HG03442 (cell line): ENCODE measurements at regions not wholly inside any gene's neighbourhood (a gene's known extent, or its start where the extent isn't known, plus 50 kb on each side); places are given as distances from the start of the nearest gene placed in this dataset.
A peak's percentile ranks its signal among the peaks of the same experiment; 100 is the strongest.
"Not testable (repeated sequence)": the region's sequence is repeated elsewhere in the genome, so short reads cannot be mapped to it uniquely, and the experiment has no call there.

Source experiments
- ATAC-seq: cut with Tn5 transposase; IDR thresholded peaks from one replicate; pipeline ENCODE4 v1.9.1; 2021; ENCODE audit warnings: mild to moderate bottlenecking, moderate library complexity; ENCODE audit not compliant: unreplicated experiment

DNA sequence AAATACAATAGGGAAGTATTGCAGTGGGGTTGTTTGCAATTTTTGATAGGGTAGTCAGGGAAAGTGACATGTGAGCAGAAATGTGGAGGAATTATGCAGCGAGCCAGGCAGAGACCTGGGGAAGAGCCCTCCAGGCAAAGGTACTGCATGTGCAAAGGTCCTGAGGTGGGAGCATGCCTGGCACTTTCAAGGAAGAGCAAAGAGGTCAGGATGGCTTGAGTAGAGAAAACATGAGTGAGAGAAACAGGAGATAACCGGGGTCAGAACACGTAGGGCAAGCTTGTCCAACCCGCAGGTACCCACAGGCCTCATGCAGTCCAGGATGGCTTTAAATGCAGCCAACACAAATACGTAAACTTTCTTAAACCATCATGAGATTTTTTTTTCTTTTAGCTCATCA, 71.0 kb downstream of the COQ2 start:
- no peak for ATAC-seq

DNA sequence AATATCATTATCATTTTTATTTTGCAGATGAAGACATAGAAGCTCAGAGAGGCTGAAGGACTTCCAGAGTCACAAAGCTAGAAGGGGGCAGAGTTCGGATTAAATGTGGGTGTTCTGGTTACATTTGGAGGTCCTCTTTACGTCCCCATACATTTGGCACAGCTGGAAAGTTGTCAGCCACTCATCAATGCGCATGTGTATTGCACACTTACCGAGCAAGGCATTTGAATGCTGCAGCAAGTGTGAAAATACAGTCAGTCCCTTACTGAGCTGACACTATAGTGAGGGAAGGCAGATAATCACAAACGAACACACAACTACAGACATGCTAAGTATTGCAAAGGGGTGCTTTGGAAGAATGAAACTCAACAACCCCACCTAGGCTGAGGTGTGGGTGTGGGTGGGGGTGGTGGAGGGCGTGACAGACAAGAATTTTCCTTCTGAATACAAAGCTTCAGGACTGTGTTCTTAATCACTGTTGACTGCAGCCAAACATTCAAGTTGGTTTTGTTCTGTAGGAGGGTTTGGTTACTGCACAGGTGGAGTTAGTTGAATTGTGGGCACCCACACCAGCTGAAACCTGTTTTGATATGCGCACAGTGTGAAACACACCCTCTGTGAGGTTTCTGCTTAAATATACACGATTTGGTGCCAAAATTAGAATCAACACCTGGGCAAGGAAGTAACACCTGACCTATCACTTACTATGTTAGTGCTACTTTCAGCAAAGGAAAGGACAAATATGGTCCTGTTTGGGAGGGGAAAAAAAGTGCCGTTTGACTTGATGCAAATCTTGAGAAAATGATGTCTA, 72.4 kb downstream of the COQ2 start:
- peak; percentile 88 for ATAC-seq

DNA sequence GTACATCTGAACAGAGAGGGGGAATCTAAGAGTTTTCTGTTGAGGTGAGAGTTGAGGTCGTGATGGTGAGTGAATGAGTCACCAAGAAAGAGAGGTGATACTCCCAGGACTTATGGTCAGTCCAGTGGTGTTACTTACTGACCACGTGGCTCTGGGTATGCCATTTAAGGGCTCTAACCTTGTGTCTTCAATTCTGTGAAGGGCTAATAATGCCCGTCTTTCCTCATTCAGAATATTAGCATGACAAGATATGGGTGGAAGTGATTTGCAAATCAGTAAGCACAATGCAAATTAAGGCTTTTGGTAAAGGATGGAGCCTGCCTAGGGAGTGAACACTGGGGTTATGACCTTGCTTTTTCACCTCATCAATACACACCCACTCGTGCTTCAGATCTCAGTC, 75.2 kb downstream of the COQ2 start:
- no peak for ATAC-seq

DNA sequence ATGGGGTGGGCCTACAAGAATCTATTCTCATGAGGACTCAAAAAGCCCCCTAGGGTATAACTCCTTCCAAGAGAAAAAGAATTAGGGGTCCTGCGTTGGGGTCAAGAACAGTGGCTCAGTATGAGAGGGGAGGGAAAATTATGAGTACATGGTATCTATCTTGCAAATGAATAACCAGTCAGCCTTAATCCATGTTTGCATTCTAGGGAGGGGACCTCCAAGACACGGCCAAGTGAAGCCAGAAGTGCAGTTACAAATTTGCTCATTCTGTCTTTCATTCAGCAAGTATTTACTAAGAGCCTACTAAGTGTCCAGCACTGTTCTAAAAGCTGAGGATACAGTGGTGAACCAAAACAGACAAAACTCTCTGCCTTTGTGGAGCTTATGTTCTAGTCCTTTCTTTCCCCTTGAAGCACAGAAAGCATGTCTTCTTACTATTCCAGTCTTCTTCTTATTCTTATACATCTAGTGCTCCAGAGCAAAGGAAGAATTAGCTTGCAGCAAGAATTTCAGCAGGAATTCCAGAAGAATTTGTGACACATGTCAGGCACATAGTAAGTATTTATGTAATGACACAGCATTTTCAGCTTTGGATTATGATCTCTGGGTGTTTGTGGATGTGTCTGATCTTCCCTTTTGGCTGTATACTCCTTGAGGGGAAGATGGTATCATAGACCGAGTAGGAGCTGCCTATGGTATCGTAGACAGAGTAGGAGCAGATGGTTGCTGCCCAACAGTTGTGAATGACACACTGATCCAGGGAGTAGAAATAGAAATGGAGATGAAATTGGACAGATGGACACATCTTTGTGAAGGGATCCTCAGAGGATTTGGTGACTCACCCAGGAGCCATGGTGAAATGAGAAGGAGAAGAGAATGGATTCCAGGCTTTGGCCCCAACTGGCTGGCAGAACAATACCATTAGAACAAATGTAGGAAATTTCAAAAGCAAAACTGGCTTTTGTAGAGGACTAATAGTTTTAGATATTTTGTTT, 75.9 kb downstream of the COQ2 start:
- ATAC-seq = no peak

DNA sequence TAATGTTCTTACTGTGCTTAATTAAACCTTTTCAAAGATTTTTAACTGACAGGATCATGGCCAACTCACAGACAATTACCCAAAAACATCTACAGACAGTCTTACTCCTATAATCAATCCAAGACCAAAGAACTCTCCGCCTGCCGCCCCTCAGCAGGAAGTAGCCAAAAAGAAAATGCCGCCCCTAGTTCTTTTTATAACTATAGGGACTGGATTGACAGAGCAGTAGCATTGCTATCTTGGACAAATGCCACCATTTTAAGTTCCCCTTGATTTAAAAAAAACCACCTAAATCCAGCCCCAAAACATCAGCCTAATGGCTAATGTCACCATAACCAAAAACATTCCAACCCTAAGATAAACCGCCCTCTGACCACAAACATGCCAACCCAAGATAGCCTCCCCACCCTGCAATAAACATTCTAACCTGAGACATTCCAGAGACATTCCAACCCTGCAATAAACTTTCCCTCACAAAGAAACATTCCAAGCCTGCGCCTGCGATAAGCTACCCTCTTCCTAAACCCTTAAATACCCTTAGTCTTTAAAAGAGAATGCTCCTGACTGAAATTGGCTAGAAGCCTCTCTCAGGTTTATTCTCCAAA, 77.0 kb downstream of the COQ2 start:
- ATAC-seq = no peak

DNA sequence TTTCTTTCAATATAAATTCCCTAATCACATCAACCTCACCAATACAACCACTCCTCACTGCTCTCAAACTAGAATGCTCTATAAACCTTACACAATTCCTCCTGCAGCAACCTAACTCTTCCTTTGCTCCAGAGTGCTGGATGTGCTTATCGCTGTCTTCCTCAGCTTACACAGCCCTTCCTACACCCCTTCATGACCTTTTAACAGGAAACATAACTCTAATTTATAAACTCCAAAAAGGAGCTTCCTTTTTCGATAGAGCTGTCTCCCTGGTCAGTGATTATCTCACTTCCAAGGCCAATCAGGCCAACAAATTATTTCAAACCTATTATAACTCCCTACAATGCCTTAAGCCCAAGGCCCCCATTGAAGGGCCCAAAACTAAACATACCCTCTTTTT, 78.8 kb downstream of the COQ2 start:
- no peak for ATAC-seq

DNA sequence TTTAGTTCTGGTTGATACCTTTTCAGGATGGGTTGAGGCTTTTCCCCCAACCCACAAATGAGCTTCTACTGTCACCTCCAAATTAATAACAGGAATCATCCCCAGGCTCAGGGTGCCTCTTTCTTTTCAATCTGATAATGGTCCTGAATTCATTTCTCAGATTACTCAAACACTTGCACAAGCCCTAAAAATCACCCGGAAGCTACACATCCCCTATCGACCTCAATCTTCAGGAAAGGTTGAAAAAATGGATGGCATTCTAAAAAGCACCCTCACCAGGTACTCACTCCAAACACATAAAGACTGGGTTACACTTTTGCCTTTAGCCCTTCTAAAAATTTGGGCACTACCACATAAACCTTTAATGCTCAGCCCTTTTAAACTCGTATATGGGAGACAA, 79.9 kb downstream of the COQ2 start:
- no peak for ATAC-seq

DNA sequence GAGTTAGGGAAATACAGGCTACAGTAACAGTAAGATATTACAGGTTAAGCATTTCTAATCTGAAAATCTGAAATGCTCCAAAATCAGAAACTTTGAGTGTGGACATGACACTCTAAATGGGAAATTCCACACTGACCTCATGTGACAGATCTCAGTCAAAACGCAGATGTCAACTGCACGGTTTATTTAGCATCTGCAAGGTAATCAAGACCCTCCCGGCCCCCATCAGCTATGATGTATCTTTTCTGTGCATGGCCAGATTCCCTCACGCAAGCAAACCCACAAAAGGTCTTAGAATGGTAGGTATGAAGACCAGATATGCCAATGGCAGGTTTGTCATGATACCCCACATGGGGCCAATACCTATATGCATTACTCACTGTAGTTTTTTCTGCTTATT, 82.8 kb downstream of the COQ2 start:
- ATAC-seq = no peak

DNA sequence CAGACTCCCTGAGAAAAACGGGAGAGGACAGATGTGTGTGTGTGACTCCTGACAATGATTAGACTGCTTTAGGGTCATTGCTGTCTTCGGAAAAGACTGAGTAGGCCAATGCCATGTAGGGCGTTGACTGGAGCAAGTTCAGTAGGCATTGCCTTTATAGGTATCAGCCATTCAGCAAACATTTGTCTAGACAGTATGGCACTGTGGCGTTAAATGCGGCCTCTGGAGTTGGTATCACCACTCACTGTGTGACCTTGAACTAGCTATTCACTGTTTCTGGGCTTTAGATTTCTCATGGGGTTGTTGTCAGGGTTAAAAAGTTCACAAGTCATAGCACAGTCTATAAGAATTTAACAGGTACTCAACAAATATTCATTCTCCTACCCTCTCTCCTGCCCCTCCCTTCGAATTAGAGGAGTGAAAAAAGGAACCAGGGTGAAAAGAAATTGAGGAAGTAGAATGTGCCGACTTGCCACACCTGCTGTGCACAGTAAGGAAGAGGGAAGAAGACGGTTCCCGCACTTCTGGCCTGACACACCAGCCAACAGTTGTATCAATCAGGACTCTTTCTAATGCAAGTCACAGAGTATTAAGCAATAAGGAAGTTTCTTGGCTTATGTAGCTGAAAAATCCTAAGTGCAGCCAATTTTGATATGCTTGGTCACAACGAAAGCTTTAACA, 83.2 kb upstream of the PLAC8 start:
- no peak for ATAC-seq

DNA sequence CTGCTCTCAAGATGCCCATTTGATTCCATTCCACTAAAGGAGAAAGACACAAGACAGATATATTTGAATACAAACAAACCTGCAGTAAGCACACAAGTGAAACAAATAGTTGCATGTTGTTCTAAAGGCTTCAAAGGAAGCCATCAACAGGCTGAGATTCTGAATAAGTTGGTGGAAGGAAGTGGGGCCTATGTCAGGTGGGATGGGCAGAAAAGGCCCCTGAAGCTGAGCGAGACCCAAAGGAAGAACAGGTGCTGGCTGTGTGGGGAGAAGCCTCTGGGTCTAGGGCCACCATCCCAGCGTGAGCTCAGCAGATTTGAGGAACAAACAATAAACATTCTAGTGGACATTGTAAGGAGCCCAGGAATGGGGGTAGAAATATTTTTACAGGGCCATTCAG, 82.4 kb upstream of the PLAC8 start:
- no peak for ATAC-seq

DNA sequence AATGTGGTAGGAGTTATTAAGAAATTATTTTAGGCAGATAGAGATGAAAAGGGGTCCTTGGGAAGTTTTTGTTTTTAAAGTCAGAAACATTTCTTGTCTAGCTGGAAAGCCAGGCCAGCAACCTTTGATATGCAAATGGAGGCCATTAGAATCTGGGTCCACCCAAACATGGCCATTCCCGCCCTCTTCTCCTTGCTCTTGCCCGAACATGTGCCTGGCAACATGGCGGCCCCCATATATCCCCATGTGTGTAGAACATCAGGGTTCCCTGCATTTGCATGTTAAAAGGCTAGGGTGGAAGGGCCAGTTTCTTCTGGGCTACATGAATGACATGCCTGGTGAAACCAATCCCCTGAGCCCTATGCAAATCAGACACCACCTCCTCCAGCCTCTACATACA, 80.7 kb upstream of the PLAC8 start:
- no peak for ATAC-seq

DNA sequence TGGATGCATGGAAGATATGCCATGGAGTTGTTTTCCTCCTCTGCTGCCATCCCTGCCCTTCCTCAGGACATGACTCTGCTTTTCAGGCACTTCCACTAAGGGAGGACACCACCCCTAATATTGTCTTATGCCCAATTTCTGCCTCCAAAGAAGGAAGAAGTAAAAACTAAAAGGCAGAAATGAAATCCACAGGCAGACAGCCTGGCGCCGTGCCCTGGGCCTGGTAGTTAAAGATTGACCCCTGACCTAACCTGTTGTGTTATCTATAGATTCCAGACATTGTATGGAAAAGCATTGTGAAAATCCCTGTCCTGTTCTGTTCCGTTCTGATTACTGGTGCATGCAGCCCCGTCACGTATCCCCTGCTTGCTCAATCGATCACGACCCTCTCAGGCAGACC, 80.1 kb upstream of the PLAC8 start:
- ATAC-seq = not testable (repeated sequence)

DNA sequence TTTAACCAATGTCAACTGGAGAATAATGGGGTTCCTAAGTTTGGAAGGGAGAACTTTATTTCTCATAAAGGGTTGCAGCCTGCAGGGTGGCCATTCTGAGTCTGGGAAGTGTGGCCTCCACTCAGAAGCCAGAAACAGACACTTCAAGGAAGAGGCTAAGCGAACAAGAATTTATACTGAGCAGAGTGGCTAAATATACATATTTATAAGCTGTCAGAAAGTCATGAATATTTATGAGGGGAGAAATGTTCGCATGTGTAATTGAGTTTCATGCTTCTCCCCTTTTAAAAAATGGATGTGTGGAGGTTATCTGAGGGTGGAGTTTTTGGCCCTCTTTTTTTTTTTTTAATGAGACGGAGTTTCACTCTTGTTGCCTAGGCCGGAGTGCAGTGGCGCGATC, 78.1 kb upstream of the PLAC8 start:
- no peak for ATAC-seq

DNA sequence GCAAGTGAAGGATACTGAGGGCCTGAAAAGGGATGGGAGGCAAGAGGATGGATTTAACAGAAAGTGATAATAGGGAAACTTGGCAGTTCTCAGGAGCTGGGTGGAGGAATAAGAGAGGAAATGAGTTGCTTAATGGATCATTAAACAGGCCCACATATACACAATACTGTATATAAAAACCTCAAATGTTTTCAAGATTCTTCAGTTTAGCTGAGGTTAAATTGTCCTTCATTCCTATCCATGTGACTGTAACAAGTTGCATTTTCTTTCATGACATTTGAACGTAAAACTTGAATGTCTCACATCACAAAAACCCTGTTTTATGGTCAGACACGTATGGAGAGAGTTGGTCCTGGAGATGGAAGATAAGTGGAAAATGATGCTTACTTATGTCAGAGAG, 76.5 kb upstream of the PLAC8 start:
- ATAC-seq = no peak

DNA sequence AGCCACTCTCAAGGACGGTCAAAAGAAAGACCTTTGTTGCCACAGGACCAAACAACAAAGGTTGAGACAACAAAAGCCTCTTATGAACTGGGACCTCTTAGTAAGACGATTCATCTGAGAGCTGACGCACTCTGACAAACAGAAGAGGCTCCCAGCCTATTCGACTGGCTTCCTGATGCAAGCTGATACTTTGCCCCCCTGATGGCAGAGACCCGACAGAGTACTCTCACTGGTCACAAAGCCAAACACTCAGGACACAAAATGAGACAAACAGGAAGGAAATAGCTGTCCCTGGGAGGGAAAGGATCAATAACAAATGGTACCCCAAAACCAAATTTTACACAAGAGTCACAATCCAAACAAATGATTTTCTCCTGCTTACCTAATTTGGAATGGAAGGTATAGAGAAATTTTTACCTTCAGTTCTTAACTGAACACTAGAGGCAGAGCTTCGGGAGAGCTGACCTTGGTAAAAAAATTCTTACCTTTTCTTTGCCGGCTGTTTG, 75.2 kb upstream of the PLAC8 start:
- ATAC-seq = no peak

DNA sequence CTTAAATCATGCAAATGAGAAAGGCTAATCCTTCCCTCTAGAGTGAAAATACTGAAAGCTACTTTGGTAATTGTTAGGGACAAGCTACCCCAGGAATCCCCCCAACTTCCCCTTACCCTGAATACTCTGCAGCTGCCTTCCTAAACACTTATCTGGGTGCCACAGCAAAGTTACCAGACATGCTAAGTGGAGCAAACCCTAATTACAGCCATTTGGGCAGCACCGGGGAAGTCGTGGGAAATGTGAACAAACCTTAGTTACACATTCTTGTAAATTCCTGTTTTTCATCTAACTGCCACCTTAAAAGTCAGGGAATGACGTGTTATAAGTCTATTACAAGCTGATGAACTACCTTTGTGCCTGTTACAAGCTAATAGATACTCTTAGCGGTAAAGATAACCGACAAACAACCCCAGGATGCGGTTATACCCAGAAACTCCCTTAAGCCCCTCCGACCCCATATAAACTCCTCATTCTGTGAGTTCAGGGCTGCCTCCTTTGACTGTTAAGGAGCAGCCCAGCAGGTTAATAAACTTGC, 66.0 kb upstream of the PLAC8 start:
- ATAC-seq = peak; percentile 33

DNA sequence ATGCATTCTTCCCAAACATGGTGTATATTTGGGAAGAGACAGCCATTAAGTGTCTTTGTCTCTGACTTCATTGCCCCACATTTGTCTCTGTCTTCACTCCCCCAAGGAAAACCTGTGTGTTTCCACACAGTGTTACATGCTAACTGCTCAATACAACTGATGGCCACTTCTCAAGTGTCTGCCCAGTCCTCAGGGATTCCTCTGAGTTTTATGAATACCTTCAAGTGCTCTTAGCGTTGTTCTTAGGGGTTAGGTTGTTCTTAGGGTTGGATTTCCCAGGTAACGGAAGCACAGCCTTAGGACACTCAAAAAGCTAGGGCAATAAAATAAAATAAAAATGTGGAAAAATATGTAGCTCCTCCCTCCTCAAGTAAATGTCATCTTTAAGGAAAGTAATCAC, 64.7 kb upstream of the PLAC8 start:
- ATAC-seq = no peak

DNA sequence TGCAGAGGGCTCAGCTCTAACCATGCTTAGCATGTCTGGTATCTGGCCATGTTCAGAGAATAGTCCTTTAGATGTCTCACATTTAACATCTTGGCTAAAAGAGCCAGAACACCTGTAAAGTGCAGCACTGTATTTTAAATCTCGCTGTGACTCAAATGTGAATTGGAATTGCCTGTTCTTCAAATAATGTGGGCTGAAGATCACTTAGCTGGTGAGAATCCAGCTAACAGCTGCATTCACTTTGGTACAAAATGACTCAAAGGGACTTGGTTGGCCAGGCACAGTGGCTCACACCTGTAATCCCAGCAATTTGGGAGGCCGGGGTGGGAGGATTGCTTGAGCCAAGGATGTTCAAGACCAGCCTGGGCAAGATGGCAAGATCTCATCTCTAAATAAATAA, 63.5 kb upstream of the PLAC8 start:
- ATAC-seq = peak; percentile 53

DNA sequence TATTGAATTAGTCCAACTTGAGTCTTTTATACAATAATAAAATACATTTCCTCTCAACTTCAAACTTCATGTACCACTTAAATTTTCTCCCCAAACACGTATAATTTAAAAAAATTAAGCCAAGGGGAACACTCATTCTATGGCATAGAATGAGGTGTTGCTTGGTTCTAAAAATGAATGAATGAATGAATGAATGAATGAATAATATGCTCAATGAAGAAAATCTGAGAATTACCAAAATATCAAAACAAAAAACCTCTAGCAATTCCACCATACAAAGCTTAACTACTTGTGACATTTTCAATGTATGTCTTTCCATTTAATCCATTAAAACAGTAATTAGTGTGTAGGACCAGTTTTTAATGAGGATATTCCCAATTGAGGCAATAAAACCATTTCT, 62.7 kb upstream of the PLAC8 start:
- no peak for ATAC-seq

DNA sequence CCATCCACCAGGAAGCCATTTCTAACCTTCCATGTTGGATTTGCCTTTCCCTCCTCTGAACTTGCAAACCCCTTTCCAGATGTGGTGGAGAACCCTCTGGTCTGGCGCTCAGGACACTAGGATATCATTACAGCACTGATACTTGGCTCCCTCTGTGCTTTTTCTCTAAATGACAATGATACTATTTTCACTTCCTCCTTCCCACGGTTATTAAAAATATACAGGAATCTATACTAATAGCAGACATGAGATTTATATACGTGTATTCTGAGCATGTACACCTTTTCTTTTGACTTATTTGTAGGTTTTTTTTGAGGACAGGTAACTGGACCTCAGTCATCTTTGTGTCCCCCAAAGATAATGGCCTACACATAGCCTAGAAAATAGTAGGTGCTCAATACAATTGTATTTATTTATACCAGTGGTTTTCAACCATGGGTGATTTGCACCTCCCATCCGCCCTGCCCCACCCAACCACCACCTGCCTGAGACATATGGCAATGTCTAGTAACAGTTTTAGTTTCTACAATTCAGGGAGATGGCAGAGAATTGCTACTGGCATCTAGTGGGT, 60.4 kb upstream of the PLAC8 start:
- ATAC-seq = peak; percentile 53
